ENCODE measurements at regions not wholly inside any gene's neighbourhood (a gene's known extent, or its start where the extent isn't known, plus 50 kb on each side); places are given as distances from the start of the nearest gene placed in this dataset.

DNA sequence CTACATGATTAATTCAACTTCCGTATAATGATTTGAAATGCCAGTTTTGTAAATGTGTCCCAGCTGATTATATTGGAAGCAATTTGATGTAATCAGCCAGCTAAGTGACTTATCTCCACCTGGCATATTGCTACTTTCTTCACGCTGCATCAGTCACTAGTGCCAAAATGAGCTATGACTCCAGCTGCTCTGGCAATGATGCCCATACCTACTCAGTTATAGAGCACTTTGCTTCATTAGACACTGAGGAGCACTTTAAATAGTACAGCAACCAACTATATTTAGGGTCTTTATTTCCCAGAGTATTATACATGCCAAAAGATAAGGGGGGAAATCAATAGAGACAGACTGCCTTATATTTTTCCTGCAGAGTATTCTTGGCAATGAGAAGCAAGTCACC, 67.9 kb upstream of the LIN7A start:
- no peak overlapping the region for H2AFZ ChIP-seq (ENCODE audit: insufficient read depth, low read depth, low read length, poor library complexity, severe bottlenecking)
- WGBS (ENCODE audit: insufficient coverage), result 67% methylated on average over 1 of the region's 2 CpGs

DNA sequence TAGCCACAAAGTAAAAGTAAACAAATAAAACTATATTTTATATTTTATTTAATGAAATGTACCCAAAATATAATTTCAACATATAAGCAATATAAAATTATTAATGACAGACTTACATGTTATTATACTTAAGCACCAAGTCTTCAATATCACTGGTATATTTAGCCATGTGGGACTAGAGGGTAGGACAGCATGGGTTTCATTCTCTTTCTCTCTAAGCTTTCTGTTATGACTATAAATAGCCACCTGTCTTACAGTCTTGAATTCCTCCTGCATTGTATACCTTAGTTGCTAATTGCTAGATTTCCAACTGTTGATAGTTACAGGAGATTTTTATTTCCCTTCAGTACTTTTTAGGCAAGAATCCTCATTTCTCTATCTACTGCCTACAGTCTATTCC, 63.1 kb upstream of the LIN7A start:
- H3K27me3 ChIP-seq (replicated peaks in 1 of 4; ENCODE audit: control extremely low read depth in 1 of 4, control insufficient read depth in 3 of 4, insufficient read depth in 4 of 4, low read length in 3 of 4), result no peaks in the 10 kb centered on the region
- DNase-seq (no peak), ATAC-seq (ENCODE audit: low read depth) (no peak)
- no peaks in the 10 kb centered on the region for H3K9me3 ChIP-seq (ENCODE audit: control extremely low read depth in 1 of 3, control insufficient read depth in 2 of 3, insufficient read depth in 1 of 3, low read length in 2 of 3)
- H3K4me2 ChIP-seq (replicated peaks; ENCODE audit: low read depth, low read length, poor library complexity, severe bottlenecking), result no peak overlapping the region
- ChIA-PET CTCF (no interaction called here), POLR2A (no interaction called here)
- no peaks in the 10 kb centered on the region for H3K4me1 ChIP-seq (ENCODE audit: control insufficient read depth in 2 of 2, insufficient read depth in 2 of 2, low read length in 2 of 2)
- H3K4me3 Mint-ChIP-seq, result no peak overlapping the region
- H3K9me3 Mint-ChIP-seq (ENCODE audit: insufficient read depth), result no peaks in the 10 kb centered on the region
- H3K4me3 ChIP-seq (ENCODE audit: control extremely low read depth in 1 of 5, extremely low read depth in 1 of 5, insufficient read depth in 1 of 5, low read depth in 2 of 5, low read length in 4 of 5), result no peak overlapping the region
- intact Hi-C loops (cut with micrococcal nuclease), result no loop called here
- H2AFZ ChIP-seq (ENCODE audit: insufficient read depth, low read depth, low read length, poor library complexity, severe bottlenecking), result no peak overlapping the region
- H3K4me1 Mint-ChIP-seq, result no peaks in the 10 kb centered on the region
- H3K36me3 ChIP-seq (replicated peaks in 1 of 2; ENCODE audit: control extremely low read depth in 1 of 2, control insufficient read depth in 1 of 2, extremely low read depth in 1 of 2, insufficient read depth in 2 of 2, low read length in 1 of 2), result no peaks in the 10 kb centered on the region
- no peaks in the 10 kb centered on the region for H3K79me2 ChIP-seq (ENCODE audit: control insufficient read depth, insufficient read depth, low read length)
- no peak overlapping the region for H3K27ac Mint-ChIP-seq
- no peaks in the 10 kb centered on the region for H4K20me1 ChIP-seq (ENCODE audit: control insufficient read depth, insufficient read depth, low read length, poor library complexity, severe bottlenecking)
- no peak overlapping the region for H3K27ac ChIP-seq (ENCODE audit: low read length in 2 of 2)
- H3K27me3 Mint-ChIP-seq, result no peaks in the 10 kb centered on the region
- TF ChIP-seq EZH2 (IDR thresholded peaks at IDR 0.05; ENCODE audit: borderline replicate concordance, insufficient read depth, low read depth, low read length, poor library complexity, severe bottlenecking), result no peak
- TF ChIP-seq, protein P1, sequence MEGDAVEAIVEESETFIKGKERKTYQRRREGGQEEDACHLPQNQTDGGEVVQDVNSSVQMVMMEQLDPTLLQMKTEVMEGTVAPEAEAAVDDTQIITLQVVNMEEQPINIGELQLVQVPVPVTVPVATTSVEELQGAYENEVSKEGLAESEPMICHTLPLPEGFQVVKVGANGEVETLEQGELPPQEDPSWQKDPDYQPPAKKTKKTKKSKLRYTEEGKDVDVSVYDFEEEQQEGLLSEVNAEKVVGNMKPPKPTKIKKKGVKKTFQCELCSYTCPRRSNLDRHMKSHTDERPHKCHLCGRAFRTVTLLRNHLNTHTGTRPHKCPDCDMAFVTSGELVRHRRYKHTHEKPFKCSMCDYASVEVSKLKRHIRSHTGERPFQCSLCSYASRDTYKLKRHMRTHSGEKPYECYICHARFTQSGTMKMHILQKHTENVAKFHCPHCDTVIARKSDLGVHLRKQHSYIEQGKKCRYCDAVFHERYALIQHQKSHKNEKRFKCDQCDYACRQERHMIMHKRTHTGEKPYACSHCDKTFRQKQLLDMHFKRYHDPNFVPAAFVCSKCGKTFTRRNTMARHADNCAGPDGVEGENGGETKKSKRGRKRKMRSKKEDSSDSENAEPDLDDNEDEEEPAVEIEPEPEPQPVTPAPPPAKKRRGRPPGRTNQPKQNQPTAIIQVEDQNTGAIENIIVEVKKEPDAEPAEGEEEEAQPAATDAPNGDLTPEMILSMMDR (IDR thresholded peaks at IDR 0.05), result no peak
- no peak overlapping the region for H3K9ac ChIP-seq (ENCODE audit: low read length)

More for the DNA sequence above, 67.9 kb upstream of the LIN7A start:
- no peak overlapping the region for H3K4me3 Mint-ChIP-seq
- no peaks in the 10 kb centered on the region for H3K9me3 ChIP-seq (ENCODE audit: control extremely low read depth in 1 of 3, control insufficient read depth in 2 of 3, insufficient read depth in 1 of 3, low read length in 2 of 3)
- no peaks in the 10 kb centered on the region for H3K79me2 ChIP-seq (ENCODE audit: control insufficient read depth, insufficient read depth, low read length)
- no peak overlapping the region for H3K27ac Mint-ChIP-seq
- H3K27ac ChIP-seq (ENCODE audit: low read length in 2 of 2), result no peak overlapping the region
- no peak overlapping the region for H3K4me3 ChIP-seq (ENCODE audit: control extremely low read depth in 1 of 5, extremely low read depth in 1 of 5, insufficient read depth in 1 of 5, low read depth in 2 of 5, low read length in 4 of 5)
- DNase-seq (no peak), ATAC-seq (ENCODE audit: low read depth) (no peak)
- ChIA-PET POLR2A (no interaction called here), CTCF (no interaction called here)
- H3K4me1 Mint-ChIP-seq, result no peaks in the 10 kb centered on the region
- no peaks in the 10 kb centered on the region for H3K4me1 ChIP-seq (ENCODE audit: control insufficient read depth in 2 of 2, insufficient read depth in 2 of 2, low read length in 2 of 2)
- H3K9ac ChIP-seq (ENCODE audit: low read length), result no peak overlapping the region
- no peak for TF ChIP-seq EZH2 (IDR thresholded peaks at IDR 0.05; ENCODE audit: borderline replicate concordance, insufficient read depth, low read depth, low read length, poor library complexity, severe bottlenecking)
- TF ChIP-seq, protein P1 (IDR thresholded peaks at IDR 0.05), result no peak
- H3K4me2 ChIP-seq (replicated peaks; ENCODE audit: low read depth, low read length, poor library complexity, severe bottlenecking), result no peak overlapping the region
- H3K27me3 ChIP-seq (replicated peaks in 1 of 4; ENCODE audit: control extremely low read depth in 1 of 4, control insufficient read depth in 3 of 4, insufficient read depth in 4 of 4, low read length in 3 of 4), result no peaks in the 10 kb centered on the region
- no peaks in the 10 kb centered on the region for H3K9me3 Mint-ChIP-seq (ENCODE audit: insufficient read depth)
- intact Hi-C loops (cut with micrococcal nuclease), result no loop called here
- no peaks in the 10 kb centered on the region for H3K27me3 Mint-ChIP-seq
- no peaks in the 10 kb centered on the region for H3K36me3 ChIP-seq (replicated peaks in 1 of 2; ENCODE audit: control extremely low read depth in 1 of 2, control insufficient read depth in 1 of 2, extremely low read depth in 1 of 2, insufficient read depth in 2 of 2, low read length in 1 of 2)
- no peaks in the 10 kb centered on the region for H4K20me1 ChIP-seq (ENCODE audit: control insufficient read depth, insufficient read depth, low read length, poor library complexity, severe bottlenecking)

All from B cell (primary cell).